ENCODE measurements at regions not wholly inside any gene's neighbourhood (a gene's known extent, or its start where the extent isn't known, plus 50 kb on each side); places are given as distances from the start of the nearest gene placed in this dataset.
"Not testable (repeated sequence)": the region's sequence is repeated elsewhere in the genome, so short reads cannot be mapped to it uniquely, and the experiment has no call there.

DNA sequence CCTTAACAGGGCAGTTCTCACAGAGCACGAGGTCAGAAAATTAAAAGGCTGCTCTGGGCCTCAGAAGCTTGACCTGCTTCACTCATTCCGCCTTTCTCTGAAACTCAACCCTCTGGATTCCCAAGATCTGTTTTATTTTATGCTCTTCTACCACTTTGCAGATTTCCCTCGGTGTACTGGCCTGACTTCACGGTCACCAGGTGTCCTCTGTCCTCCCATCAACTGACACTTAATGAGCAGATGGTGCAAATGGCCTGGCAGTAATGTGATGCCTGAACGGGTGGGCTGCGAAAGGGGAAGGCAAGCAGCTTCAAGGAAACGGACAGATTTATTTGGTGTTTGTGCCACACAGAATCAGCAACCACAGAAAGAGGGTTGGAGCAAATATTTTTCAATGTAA lies 169.7 kb upstream of the TFAP2D start:
- H3K27ac Mint-ChIP-seq: no peak overlapping the region
- TF ChIP-seq, protein P1, sequence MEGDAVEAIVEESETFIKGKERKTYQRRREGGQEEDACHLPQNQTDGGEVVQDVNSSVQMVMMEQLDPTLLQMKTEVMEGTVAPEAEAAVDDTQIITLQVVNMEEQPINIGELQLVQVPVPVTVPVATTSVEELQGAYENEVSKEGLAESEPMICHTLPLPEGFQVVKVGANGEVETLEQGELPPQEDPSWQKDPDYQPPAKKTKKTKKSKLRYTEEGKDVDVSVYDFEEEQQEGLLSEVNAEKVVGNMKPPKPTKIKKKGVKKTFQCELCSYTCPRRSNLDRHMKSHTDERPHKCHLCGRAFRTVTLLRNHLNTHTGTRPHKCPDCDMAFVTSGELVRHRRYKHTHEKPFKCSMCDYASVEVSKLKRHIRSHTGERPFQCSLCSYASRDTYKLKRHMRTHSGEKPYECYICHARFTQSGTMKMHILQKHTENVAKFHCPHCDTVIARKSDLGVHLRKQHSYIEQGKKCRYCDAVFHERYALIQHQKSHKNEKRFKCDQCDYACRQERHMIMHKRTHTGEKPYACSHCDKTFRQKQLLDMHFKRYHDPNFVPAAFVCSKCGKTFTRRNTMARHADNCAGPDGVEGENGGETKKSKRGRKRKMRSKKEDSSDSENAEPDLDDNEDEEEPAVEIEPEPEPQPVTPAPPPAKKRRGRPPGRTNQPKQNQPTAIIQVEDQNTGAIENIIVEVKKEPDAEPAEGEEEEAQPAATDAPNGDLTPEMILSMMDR (IDR thresholded peaks at IDR 0.05; ENCODE audit: unreplicated experiment in 3 of 3): no peak
- no peaks in the 10 kb centered on the region for H3K9me3 Mint-ChIP-seq
- peaks cover 7% of the 10 kb centered on the region for H3K4me1 Mint-ChIP-seq
- no peaks in the 10 kb centered on the region for H3K27me3 Mint-ChIP-seq (ENCODE audit: low read depth)
- H3K4me3 Mint-ChIP-seq: no peak overlapping the region
- no peaks in the 10 kb centered on the region for H3K36me3 Mint-ChIP-seq (ENCODE audit: low read depth)

DNA sequence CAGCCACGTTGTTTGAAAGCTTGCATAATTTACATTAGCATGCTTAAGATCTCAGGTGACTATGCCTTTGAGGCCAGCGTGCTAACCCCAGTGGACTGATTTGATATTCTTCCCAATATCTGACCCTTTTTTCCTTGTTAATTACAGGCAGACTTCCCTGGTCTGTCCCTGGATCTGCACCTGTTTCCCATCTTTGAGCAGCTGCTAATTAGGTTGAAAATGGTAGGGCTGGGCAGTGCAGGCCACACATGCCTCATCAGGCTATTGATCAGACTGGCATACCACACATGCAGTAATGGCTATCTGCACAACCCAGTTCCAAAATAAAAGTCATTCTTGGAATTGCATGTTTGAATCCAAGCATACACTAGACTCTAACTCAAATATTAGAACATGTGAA lies 164.3 kb upstream of the TFAP2D start:
- TF ChIP-seq, protein P1 (IDR thresholded peaks at IDR 0.05; ENCODE audit: unreplicated experiment in 3 of 3): no peak
- Mint-ChIP-seq H3K27ac (no peak overlapping the region), H3K4me1 (peaks cover under 1% of the 10 kb centered on the region), H3K4me3 (no peak overlapping the region), H3K9me3 (no peaks in the 10 kb centered on the region), H3K27me3 (ENCODE audit: low read depth) (no peaks in the 10 kb centered on the region), H3K36me3 (ENCODE audit: low read depth) (no peaks in the 10 kb centered on the region)

DNA sequence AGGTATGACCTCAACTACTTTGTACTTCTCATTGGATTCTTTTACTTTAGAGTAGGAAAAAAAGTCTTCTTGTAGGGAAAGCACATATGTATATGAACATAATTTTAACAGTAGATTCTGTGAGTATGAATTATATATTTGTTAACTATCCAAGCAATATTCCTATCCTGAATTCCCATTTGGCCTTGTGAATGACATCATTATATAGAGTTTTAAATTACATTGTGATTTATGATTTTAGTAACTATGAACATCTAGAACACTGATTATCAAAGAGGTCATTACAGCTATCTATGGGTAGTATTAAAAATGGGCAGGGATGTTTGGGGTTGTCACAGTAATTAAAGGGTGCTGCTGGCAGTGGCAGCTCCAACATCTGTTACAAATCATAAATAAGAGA lies 163.9 kb upstream of the TFAP2D start:
- Mint-ChIP-seq H3K4me3 (no peak overlapping the region), H3K36me3 (ENCODE audit: low read depth) (no peaks in the 10 kb centered on the region), H3K4me1 (no peaks in the 10 kb centered on the region), H3K9me3 (no peaks in the 10 kb centered on the region), H3K27me3 (ENCODE audit: low read depth) (no peaks in the 10 kb centered on the region), H3K27ac (no peak overlapping the region)
- TF ChIP-seq, protein P1 (IDR thresholded peaks at IDR 0.05; ENCODE audit: unreplicated experiment in 3 of 3): no peak

DNA sequence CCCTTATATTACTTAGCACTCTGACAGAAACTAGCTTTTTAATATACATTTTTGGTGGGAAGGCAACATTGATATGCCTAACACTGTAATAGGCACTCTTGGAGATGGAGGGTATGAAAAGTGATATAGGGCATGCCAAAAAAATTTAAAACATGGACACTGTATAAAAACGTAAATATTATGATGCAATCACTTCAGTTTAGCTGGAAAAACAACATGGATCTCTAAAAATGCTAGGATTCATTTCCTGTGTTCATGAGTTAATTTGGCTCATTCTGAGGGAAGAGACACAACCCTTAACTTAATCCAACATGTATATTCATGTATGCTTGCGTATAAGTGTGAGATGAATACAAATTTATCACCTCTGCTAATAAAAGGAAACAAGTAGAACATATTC lies 157.3 kb upstream of the TFAP2D start:
- H3K9me3 Mint-ChIP-seq: no peaks in the 10 kb centered on the region
- TF ChIP-seq, protein P1 (IDR thresholded peaks at IDR 0.05; ENCODE audit: unreplicated experiment in 3 of 3): no peak
- no peaks in the 10 kb centered on the region for H3K4me1 Mint-ChIP-seq
- H3K27me3 Mint-ChIP-seq (ENCODE audit: low read depth): no peaks in the 10 kb centered on the region
- no peaks in the 10 kb centered on the region for H3K36me3 Mint-ChIP-seq (ENCODE audit: low read depth)
- no peak overlapping the region for H3K27ac Mint-ChIP-seq
- no peak overlapping the region for H3K4me3 Mint-ChIP-seq

DNA sequence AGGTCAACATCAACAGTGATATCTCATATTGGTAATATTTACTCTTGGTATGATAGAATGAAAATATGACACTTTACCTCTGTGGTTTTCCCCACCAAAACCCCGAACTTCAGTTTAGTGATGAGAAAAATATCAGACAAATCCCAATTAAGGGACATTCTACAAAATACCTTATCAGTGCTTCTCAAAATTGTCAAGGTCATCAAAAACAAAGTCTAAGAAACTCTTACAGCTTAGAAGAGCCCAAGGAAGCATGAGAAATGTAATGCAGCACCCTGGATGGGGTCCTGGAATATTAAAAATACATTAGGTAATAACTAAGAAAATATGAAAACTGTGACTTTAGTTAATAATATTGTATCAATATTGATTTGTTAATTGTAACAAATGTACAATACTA lies 148.3 kb upstream of the TFAP2D start:
- Mint-ChIP-seq H3K9me3 (peaks cover 2% of the 10 kb centered on the region), H3K27ac (no peak overlapping the region), H3K4me3 (no peak overlapping the region), H3K36me3 (ENCODE audit: low read depth) (no peaks in the 10 kb centered on the region), H3K4me1 (no peaks in the 10 kb centered on the region), H3K27me3 (ENCODE audit: low read depth) (no peaks in the 10 kb centered on the region)
- TF ChIP-seq, protein P1 (IDR thresholded peaks at IDR 0.05; ENCODE audit: unreplicated experiment in 3 of 3): no peak

DNA sequence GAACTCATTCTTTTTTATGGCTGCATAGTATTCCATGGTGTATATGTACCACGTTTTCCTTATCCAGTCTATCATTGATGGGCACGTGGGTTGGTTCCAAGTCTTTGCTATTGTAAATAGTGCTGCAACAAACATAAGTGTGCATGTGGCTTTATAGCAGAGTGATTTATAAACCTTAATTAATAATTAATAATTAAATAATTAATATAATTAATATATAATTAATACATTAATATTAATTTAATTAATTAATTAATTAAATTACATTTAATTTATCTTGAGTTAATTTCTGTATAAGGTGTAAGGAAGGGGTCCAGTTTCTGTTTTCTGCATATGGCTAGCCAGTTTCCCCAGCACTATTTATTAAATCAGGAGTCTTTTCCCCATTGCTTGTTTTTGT lies 142.1 kb upstream of the TFAP2D start:
- H3K27ac Mint-ChIP-seq; H3K4me1 Mint-ChIP-seq; H3K36me3 Mint-ChIP-seq (ENCODE audit: low read depth); H3K4me3 Mint-ChIP-seq; H3K27me3 Mint-ChIP-seq (ENCODE audit: low read depth): not testable (repeated sequence)
- peaks cover 17% of the 10 kb centered on the region for H3K9me3 Mint-ChIP-seq

All from nephron (organoid).